Astrocyte (in vitro differentiated cells and primary cell): ENCODE measurements at regions not wholly inside any gene's neighbourhood (a gene's known extent, or its start where the extent isn't known, plus 50 kb on each side); places are given as distances from the start of the nearest gene placed in this dataset.
A peak's percentile ranks its signal among the peaks of the same experiment; 100 is the strongest.

Experiments
- DNase-seq: peaks from one replicate; pipeline ENCODE4 v3.0.0-alpha.2; 2010; ENCODE audit warnings: low read depth
- FAIRE-seq: peaks from 2 replicates; lab custom pipeline; 2011; peaks lifted over from hg19 to GRCh38; lab: Jason Lieb, UNC
- H2AFZ ChIP-seq: 2 replicates; pipeline ENCODE4 v1.6.0; 2012; ENCODE audit warnings: low read depth, low read length, inconsistent platforms
- H3K27ac ChIP-seq: 2 replicates; pipeline ENCODE4 v1.5.1; 2011; ENCODE audit warnings: low read depth, low read length, inconsistent platforms
- H3K27me3 ChIP-seq: 2 replicates; pipeline ENCODE4 v1.6.0; 2011; ENCODE audit warnings: low read length, inconsistent platforms; ENCODE audit not compliant: insufficient read depth
- H3K36me3 ChIP-seq: 2 replicates; pipeline ENCODE4 v1.5.1; 2011; ENCODE audit warnings: low read length, inconsistent platforms; ENCODE audit not compliant: insufficient read depth
- H3K4me1 ChIP-seq: 2 replicates; pipeline ENCODE4 v1.5.1; 2011; ENCODE audit warnings: low read length, inconsistent platforms; ENCODE audit not compliant: insufficient read depth
- H3K4me2 ChIP-seq: 2 replicates; pipeline ENCODE4 v1.6.0; 2012; ENCODE audit warnings: low read length, inconsistent platforms
- H3K4me3 ChIP-seq: 2 replicates; pipeline ENCODE4 v1.5.1; 2011; ENCODE audit warnings: low read depth, mild to moderate bottlenecking, low read length, inconsistent platforms; ENCODE audit not compliant: insufficient read depth
- H3K79me2 ChIP-seq: 2 replicates; pipeline ENCODE4 v1.6.0; 2012; ENCODE audit warnings: mild to moderate bottlenecking, low read length, inconsistent platforms; ENCODE audit not compliant: insufficient read depth
- H3K9ac ChIP-seq: 2 replicates; pipeline ENCODE4 v1.6.0; 2012; ENCODE audit warnings: mild to moderate bottlenecking, low read length, inconsistent platforms
- H3K9me3 ChIP-seq: 2 replicates; pipeline ENCODE4 v1.5.1; 2012; ENCODE audit warnings: low read depth, mild to moderate bottlenecking, low read length, inconsistent platforms; ENCODE audit not compliant: insufficient read depth
- H4K20me1 ChIP-seq: 2 replicates; pipeline ENCODE4 v1.6.0; 2012; ENCODE audit warnings: low read length, inconsistent platforms; ENCODE audit not compliant: insufficient read depth
- H3K27ac Mint-ChIP-seq: one replicate; pipeline ENCODE4 v1.8.0; 2021; ENCODE audit warnings: mild to moderate bottlenecking, mixed read lengths; ENCODE audit not compliant: unreplicated experiment
- H3K27me3 Mint-ChIP-seq: one replicate; pipeline ENCODE4 v1.8.0; 2021; ENCODE audit warnings: low read depth, mixed read lengths; ENCODE audit not compliant: unreplicated experiment
- H3K36me3 Mint-ChIP-seq: one replicate; pipeline ENCODE4 v1.8.0; 2021; ENCODE audit warnings: low read depth, mixed read lengths; ENCODE audit not compliant: unreplicated experiment
- H3K4me1 Mint-ChIP-seq: one replicate; pipeline ENCODE4 v1.8.0; 2021; ENCODE audit warnings: low read depth, mixed read lengths; ENCODE audit not compliant: unreplicated experiment
- H3K4me3 Mint-ChIP-seq: one replicate; pipeline ENCODE4 v1.8.0; 2021; ENCODE audit warnings: mild to moderate bottlenecking, moderate library complexity, mixed read lengths; ENCODE audit not compliant: unreplicated experiment
- H3K9me3 Mint-ChIP-seq: one replicate; pipeline ENCODE4 v1.8.0; 2021; ENCODE audit warnings: mild to moderate bottlenecking, mixed read lengths; ENCODE audit not compliant: unreplicated experiment
- EZH2 ChIP-seq: IDR thresholded peaks from 2 replicates; pipeline ENCODE4 v1.6.1; 2012; ENCODE audit warnings: mild to moderate bottlenecking, low read length, inconsistent platforms; ENCODE audit not compliant: insufficient read depth
- TF ChIP-seq, protein P1 (sequence below): IDR thresholded peaks from 2 replicates; pipeline ENCODE4 v1.5.1; 2011; ENCODE audit warnings: low read depth, mild to moderate bottlenecking, inconsistent platforms, low read length, moderate library complexity; ENCODE audit not compliant: insufficient read depth

DNA sequence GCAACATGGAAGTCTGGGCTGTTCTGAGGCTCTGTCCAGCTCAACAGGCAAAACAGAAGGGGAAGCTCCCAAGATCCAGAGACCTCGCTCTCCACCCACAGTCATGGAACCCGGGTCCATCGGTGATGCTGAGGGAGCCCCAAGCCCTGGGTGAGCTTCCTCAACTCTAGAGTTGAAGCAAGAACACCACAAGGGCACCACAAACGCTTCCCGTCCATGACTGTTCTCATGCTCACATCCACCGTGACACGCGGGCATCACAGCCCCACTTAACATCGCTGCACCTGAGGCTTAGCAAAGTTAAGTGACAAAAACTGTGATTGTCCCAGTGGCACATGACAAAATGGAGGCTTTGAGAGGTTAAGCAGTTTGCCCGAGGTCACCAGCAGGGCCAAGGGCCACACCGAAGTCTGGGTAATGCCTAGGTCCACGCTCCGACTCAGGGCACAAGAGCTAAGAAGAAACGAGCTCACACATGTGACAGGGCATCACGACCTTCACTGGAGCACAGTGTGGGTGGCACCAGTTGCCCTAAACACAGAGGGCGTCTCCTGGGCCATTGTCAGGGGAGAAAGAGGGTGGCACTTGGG, 110.6 kb downstream of the OAT start:
- FAIRE-seq (no peak), DNase-seq (no peak)
- Histone ChIP-seq H3K79me2 (no peaks in the 10 kb centered on the region), H3K4me2 (no peak overlapping the region), H2AFZ (no peak overlapping the region), H3K27me3 (no peaks in the 10 kb centered on the region), H3K4me3 (no peak overlapping the region), H3K4me1 (no peaks in the 10 kb centered on the region), H4K20me1 (no peaks in the 10 kb centered on the region), H3K27ac (no peak overlapping the region), H3K9ac (no peak overlapping the region), H3K9me3 (no peaks in the 10 kb centered on the region), H3K36me3 (no peaks in the 10 kb centered on the region)
- Mint-ChIP-seq H3K4me1 (no peaks in the 10 kb centered on the region), H3K36me3 (no peaks in the 10 kb centered on the region), H3K9me3 (no peaks in the 10 kb centered on the region), H3K4me3 (no peak overlapping the region), H3K27ac (no peak overlapping the region), H3K27me3 (peaks cover 21% of the 10 kb centered on the region)
- TF ChIP-seq EZH2 = no peak
- TF ChIP-seq, protein P1, sequence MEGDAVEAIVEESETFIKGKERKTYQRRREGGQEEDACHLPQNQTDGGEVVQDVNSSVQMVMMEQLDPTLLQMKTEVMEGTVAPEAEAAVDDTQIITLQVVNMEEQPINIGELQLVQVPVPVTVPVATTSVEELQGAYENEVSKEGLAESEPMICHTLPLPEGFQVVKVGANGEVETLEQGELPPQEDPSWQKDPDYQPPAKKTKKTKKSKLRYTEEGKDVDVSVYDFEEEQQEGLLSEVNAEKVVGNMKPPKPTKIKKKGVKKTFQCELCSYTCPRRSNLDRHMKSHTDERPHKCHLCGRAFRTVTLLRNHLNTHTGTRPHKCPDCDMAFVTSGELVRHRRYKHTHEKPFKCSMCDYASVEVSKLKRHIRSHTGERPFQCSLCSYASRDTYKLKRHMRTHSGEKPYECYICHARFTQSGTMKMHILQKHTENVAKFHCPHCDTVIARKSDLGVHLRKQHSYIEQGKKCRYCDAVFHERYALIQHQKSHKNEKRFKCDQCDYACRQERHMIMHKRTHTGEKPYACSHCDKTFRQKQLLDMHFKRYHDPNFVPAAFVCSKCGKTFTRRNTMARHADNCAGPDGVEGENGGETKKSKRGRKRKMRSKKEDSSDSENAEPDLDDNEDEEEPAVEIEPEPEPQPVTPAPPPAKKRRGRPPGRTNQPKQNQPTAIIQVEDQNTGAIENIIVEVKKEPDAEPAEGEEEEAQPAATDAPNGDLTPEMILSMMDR = no peak

DNA sequence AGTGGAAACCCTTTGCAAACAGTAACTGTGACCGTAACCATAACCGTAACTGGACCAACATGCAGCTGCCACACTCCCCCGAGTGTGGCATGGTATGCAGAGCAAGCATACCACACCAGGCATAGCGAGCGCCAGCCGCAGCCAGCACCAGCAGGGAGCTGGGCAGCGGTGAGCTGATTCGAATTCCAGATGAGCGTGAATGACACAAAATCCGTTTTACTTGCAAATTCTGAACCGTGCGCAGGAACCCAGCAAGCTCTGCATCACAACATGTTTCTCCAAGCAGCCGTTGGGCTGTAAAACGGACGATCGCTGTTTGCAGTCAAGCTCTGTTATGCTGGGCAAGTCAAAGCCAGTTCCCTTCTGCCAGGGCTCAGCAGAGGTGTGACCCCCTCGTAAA, 111.1 kb downstream of the OAT start:
- H3K4me3 Mint-ChIP-seq = no peak overlapping the region
- H4K20me1 ChIP-seq = no peaks in the 10 kb centered on the region
- no peaks in the 10 kb centered on the region for H3K36me3 ChIP-seq
- H3K27me3 Mint-ChIP-seq = peaks cover 16% of the 10 kb centered on the region
- no peaks in the 10 kb centered on the region for H3K9me3 Mint-ChIP-seq
- H3K4me3 ChIP-seq = no peak overlapping the region
- H3K36me3 Mint-ChIP-seq = no peaks in the 10 kb centered on the region
- no peaks in the 10 kb centered on the region for H3K9me3 ChIP-seq
- H3K4me1 Mint-ChIP-seq = no peaks in the 10 kb centered on the region
- H3K27ac ChIP-seq = no peak overlapping the region
- FAIRE-seq (no peak), DNase-seq (no peak)
- no peak overlapping the region for H3K9ac ChIP-seq
- H2AFZ ChIP-seq = no peak overlapping the region
- no peaks in the 10 kb centered on the region for H3K79me2 ChIP-seq
- no peak overlapping the region for H3K27ac Mint-ChIP-seq
- no peak for TF ChIP-seq EZH2
- TF ChIP-seq, protein P1 = no peak
- no peak overlapping the region for H3K4me2 ChIP-seq
- no peaks in the 10 kb centered on the region for H3K4me1 ChIP-seq
- H3K27me3 ChIP-seq = no peaks in the 10 kb centered on the region

DNA sequence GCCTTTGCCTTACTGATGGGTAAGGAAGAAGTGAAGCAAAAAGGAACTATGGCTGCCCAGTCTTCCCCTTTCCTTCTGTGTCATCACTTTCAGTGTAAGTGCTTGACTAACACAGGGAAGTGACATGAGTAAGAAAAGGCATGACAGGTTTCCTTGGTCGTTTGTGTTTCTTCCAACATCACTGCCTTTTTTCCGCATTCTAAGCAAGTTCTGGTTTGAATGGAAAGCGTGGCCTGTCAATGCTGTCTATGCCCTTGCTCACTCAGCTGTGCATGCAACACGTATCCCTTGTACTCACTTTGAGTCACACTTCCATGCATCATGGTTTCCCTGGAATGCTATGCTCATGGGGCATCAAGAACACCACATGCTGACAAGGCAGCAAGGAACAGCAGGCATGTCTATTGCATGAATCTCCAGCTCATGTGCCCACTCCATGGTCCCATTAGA, 111.8 kb downstream of the OAT start:
- Histone ChIP-seq H3K27me3 (no peaks in the 10 kb centered on the region), H2AFZ (no peak overlapping the region), H3K9ac (no peak overlapping the region), H3K4me3 (no peak overlapping the region), H3K79me2 (no peaks in the 10 kb centered on the region), H4K20me1 (no peaks in the 10 kb centered on the region), H3K36me3 (no peaks in the 10 kb centered on the region), H3K4me2 (no peak overlapping the region), H3K9me3 (no peaks in the 10 kb centered on the region), H3K27ac (no peak overlapping the region), H3K4me1 (no peaks in the 10 kb centered on the region)
- Mint-ChIP-seq H3K27ac (no peak overlapping the region), H3K4me3 (no peak overlapping the region), H3K27me3 (peaks cover 15% of the 10 kb centered on the region), H3K4me1 (no peaks in the 10 kb centered on the region), H3K9me3 (no peaks in the 10 kb centered on the region), H3K36me3 (no peaks in the 10 kb centered on the region)
- DNase-seq = peak; percentile 13
- FAIRE-seq = no peak
- no peak for TF ChIP-seq EZH2
- TF ChIP-seq, protein P1 = no peak
